Mucosa of descending colon (tissue), 3 donors: ENCODE measurements at regions not wholly inside any gene's neighbourhood (a gene's known extent, or its start where the extent isn't known, plus 50 kb on each side); places are given as distances from the start of the nearest gene placed in this dataset.

Experiments
- ATAC-seq: fragments of 200-7000 bp; cut with Tn5 transposase; one replicate; pipeline ENCODE4 v1.9.1; 2020; ENCODE audit warnings: mild to moderate bottlenecking, moderate library complexity
- DNase-seq, 3 donors: peaks; one replicate each; pipeline ENCODE4 v3.0.0-alpha.2; 2020
- H3K36me3 ChIP-seq: fragments of 200-600 bp; one replicate; pipeline ENCODE4 v1.8.0; 2021; ENCODE audit warnings: low read depth, mild to moderate bottlenecking
- H3K4me1 ChIP-seq: fragments of 200-600 bp; one replicate; pipeline ENCODE4 v1.8.0; 2021; ENCODE audit warnings: low read depth, mild to moderate bottlenecking
- H3K4me3 ChIP-seq: fragments of 200-600 bp; one replicate; pipeline ENCODE4 v1.8.0; 2021; ENCODE audit warnings: mild to moderate bottlenecking
- H3K9me3 ChIP-seq: fragments of 200-600 bp; one replicate; pipeline ENCODE4 v1.8.0; 2021; ENCODE audit warnings: mild to moderate bottlenecking
- intact Hi-C, 2 donors: fragments of 100-400 bp; cut with DNase I in 1 of 2; cut with micrococcal nuclease in 1 of 2; formaldehyde crosslinking; loops; one replicate each; pipeline versions ENCODE4 v1.11.0 to v1.11.1; 2022; cut with DNase I, micrococcal nuclease
- TF ChIP-seq, protein P1 (sequence below): fragments of 200-600 bp; IDR thresholded peaks from one replicate; pipeline ENCODE4 v1.8.0; 2022; ENCODE audit warnings: antibody characterized with exemption, mild to moderate bottlenecking
- donor health status: DM: no; HTN: no; CAD: no; lungs with moderate emphysema.
- donor health status: DM: no; HTN: no; CAD: no.
- donor health status: DM: no; HTN: yes; CAD: no.

DNA sequence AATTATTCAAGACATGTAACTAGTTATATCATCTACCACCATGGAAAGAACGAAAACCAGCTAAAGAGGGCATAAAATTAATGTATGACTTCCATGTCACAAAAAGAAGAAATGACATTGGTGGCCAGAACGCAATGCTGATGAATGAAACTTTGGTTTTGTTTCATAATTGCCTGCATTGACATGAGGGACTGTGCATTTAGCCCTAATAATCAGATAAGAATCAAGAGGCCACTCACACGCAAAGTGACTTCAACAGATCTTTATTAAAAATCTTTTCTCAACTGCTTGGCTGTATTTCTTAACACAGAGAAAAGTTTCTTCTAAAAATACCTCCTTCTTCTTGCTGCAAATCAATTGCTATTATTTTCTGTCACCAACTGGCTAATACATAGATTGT, 184.7 kb upstream of the RUNX1 start:
- ATAC-seq (no peak), DNase-seq (no peak)
- no peaks in the 10 kb centered on the region for H3K9me3 ChIP-seq
- H3K36me3 ChIP-seq: no peaks in the 10 kb centered on the region
- TF ChIP-seq, protein P1, sequence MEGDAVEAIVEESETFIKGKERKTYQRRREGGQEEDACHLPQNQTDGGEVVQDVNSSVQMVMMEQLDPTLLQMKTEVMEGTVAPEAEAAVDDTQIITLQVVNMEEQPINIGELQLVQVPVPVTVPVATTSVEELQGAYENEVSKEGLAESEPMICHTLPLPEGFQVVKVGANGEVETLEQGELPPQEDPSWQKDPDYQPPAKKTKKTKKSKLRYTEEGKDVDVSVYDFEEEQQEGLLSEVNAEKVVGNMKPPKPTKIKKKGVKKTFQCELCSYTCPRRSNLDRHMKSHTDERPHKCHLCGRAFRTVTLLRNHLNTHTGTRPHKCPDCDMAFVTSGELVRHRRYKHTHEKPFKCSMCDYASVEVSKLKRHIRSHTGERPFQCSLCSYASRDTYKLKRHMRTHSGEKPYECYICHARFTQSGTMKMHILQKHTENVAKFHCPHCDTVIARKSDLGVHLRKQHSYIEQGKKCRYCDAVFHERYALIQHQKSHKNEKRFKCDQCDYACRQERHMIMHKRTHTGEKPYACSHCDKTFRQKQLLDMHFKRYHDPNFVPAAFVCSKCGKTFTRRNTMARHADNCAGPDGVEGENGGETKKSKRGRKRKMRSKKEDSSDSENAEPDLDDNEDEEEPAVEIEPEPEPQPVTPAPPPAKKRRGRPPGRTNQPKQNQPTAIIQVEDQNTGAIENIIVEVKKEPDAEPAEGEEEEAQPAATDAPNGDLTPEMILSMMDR: no peak
- no peaks in the 10 kb centered on the region for H3K4me1 ChIP-seq
- intact Hi-C loops: no loop called here
- H3K4me3 ChIP-seq: no peak overlapping the region

DNA sequence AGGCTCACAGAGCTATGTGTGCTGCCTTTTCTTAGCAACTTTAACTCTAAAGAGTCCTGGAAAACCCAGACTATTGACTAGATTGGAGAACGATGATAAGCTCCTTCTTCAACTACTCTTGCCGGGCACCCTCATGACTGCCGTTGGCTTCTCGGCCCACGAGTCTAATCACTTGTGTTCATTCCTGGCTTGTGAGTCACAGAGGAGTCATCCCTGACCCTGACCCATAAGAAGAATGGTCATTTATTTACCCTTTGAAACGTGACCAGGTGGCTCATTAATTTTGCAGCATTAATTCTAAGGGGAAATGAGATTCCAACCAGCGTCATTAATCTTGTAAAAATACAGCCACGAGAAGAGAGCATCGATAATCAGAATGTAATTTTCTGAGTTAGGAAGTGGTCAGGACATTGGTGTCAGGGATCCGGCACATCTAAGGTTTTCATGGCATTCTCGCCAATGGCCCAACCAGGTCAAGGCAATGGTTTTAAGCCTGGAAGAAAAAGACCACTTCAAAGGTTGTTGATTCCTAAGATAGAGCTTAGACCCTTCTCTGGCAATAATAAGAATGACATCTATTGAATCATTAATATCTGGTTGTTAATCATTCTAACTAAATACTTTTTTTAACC, 183.6 kb upstream of the RUNX1 start:
- Histone ChIP-seq H3K36me3 (no peaks in the 10 kb centered on the region), H3K4me1 (no peaks in the 10 kb centered on the region), H3K4me3 (no peak overlapping the region), H3K9me3 (no peaks in the 10 kb centered on the region)
- DNase-seq (no peak), ATAC-seq (no peak)
- intact Hi-C loops: no loop called here
- TF ChIP-seq, protein P1: no peak

DNA sequence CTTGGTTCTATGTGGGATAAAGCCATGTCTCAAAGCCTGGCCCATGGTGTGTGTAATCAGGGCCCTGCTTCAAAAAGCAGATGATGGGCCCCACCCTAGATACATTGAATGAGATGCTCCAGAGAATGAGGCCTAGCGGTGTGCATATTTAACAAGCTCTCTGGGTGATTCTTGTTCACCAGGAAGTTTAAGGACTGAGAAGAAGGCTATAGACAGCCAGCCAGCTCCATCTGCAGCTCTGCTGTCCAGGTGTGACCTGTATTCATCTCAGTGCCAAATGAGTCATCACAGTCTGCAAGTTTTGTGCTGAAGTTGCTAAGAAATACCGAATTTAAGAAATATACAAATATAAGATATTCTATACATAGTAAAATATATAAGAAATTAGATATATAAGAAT, 182.0 kb upstream of the RUNX1 start:
- ATAC-seq (no peak), DNase-seq (no peak)
- intact Hi-C loops: no loop called here
- Histone ChIP-seq H3K9me3 (no peaks in the 10 kb centered on the region), H3K4me3 (no peak overlapping the region), H3K4me1 (peaks cover 3% of the 10 kb centered on the region), H3K36me3 (no peaks in the 10 kb centered on the region)
- TF ChIP-seq, protein P1: no peak

DNA sequence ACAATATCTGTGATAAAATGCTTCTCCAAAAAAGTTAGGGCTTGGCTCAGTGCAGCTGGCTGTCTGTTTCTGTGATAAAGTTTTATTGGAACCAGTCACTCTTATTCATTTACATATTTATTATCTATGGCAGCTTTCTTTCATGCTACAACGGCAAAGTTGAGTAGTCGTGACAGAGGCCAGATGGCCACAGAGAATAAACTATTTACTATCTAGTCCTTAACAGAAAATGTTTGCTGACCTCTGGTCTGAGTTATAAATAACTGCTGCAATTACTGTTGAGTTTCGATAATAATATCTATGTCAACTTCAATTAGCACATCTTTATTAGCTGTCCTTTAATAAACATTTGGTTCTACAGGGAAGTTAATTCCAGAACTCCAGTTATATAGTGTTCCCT, 180.2 kb upstream of the RUNX1 start:
- Histone ChIP-seq H3K4me3 (no peak overlapping the region), H3K9me3 (no peaks in the 10 kb centered on the region), H3K36me3 (no peaks in the 10 kb centered on the region), H3K4me1 (peaks cover 3% of the 10 kb centered on the region)
- DNase-seq (no peak), ATAC-seq (no peak)
- TF ChIP-seq, protein P1: no peak
- intact Hi-C loops: no loop called here

DNA sequence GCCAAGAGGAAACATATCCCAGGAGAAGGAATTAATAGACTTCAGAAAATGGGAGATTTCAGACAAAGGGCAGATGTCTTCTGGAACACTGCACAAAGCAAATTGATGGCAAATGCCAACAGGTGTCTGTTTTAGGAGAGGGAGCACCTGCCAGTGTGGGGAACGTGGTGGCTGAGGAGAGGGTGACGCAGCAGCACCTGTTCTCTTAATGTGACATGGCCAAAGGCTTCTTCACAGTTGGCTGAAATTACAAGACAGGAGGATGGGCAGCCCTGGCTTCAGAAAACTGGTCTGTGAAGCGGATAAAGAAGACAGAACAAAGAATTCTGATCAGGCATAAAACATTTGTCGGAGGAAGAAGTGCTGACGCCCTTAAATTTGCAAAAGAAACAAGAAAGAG, 178.7 kb upstream of the RUNX1 start:
- peak; percentile 47 for ATAC-seq
- Histone ChIP-seq H3K4me3 (no peak overlapping the region), H3K9me3 (no peaks in the 10 kb centered on the region), H3K4me1 (peaks cover 3% of the 10 kb centered on the region), H3K36me3 (no peaks in the 10 kb centered on the region)
- TF ChIP-seq, protein P1: no peak
- no peak for DNase-seq
- intact Hi-C loops: no loop called here
